ENCODE measurements at regions not wholly inside any gene's neighbourhood (a gene's known extent, or its start where the extent isn't known, plus 50 kb on each side); places are given as distances from the start of the nearest gene placed in this dataset.
A peak's percentile ranks its signal among the peaks of the same experiment; 100 is the strongest.

GRCh38 chr12:13562915-13563742 is 366.6 kb downstream of the EMP1 start:
- Mint-ChIP-seq H3K4me3 (no peak overlapping the region), H3K9me3 (no peaks in the 10 kb centered on the region), H3K27ac (no peak overlapping the region), H3K4me1 (ENCODE audit: low read depth in 2 of 2) (no peaks in the 10 kb centered on the region), H3K36me3 (no peaks in the 10 kb centered on the region), H3K27me3 (peaks cover 0 to 14% of the 10 kb centered on the region in 2 donors)
- no peak for DNase-seq (ENCODE audit: low spot score)
- ATAC-seq: no peak

- H3K27me3 Mint-ChIP-seq: peaks cover 0 to 2% of the 10 kb centered on the region in 2 donors
- no peak for ATAC-seq
- no peak for DNase-seq (ENCODE audit: low spot score)
- H3K4me1 Mint-ChIP-seq (ENCODE audit: low read depth in 2 of 2): no peaks in the 10 kb centered on the region
- H3K9me3 Mint-ChIP-seq: no peaks in the 10 kb centered on the region
- no peak overlapping the region for H3K27ac Mint-ChIP-seq
- no peak overlapping the region for H3K4me3 Mint-ChIP-seq
- no peaks in the 10 kb centered on the region for H3K36me3 Mint-ChIP-seq
Measured at GRCh38 chr12:13561923-13562322, 365.4 kb downstream of the EMP1 start.

- no peak overlapping the region for H3K4me3 Mint-ChIP-seq
- DNase-seq (ENCODE audit: low spot score): no peak
- H3K4me1 Mint-ChIP-seq (ENCODE audit: low read depth in 2 of 2): no peaks in the 10 kb centered on the region
- H3K9me3 Mint-ChIP-seq: no peaks in the 10 kb centered on the region
- H3K27ac Mint-ChIP-seq: no peak overlapping the region
- no peak for ATAC-seq
- no peaks in the 10 kb centered on the region for H3K27me3 Mint-ChIP-seq
- no peaks in the 10 kb centered on the region for H3K36me3 Mint-ChIP-seq
Measured at GRCh38 chr12:13559318-13559978, 362.9 kb downstream of the EMP1 start.

- H3K36me3 Mint-ChIP-seq: no peaks in the 10 kb centered on the region
- no peaks in the 10 kb centered on the region for H3K4me1 Mint-ChIP-seq (ENCODE audit: low read depth in 2 of 2)
- H3K27me3 Mint-ChIP-seq: peaks cover 0 to 6% of the 10 kb centered on the region in 2 donors
- no peak overlapping the region for H3K4me3 Mint-ChIP-seq
- H3K27ac Mint-ChIP-seq: no peak overlapping the region
- DNase-seq (ENCODE audit: low spot score) (no peak), ATAC-seq (no peak)
- H3K9me3 Mint-ChIP-seq: no peaks in the 10 kb centered on the region
Measured at GRCh38 chr12:13552830-13553229, 356.3 kb downstream of the EMP1 start.

GRCh38 chr12:13547283-13547682 is 350.8 kb downstream of the EMP1 start:
- no peak for ATAC-seq

GRCh38 chr12:13546231-13546630 is 349.7 kb downstream of the EMP1 start:
- Mint-ChIP-seq H3K27me3 (no peaks in the 10 kb centered on the region), H3K9me3 (no peaks in the 10 kb centered on the region), H3K4me1 (ENCODE audit: low read depth in 2 of 2) (no peaks in the 10 kb centered on the region), H3K27ac (no peak overlapping the region), H3K36me3 (no peaks in the 10 kb centered on the region), H3K4me3 (no peak overlapping the region)
- DNase-seq (ENCODE audit: low spot score) (no peak), ATAC-seq (no peak)

More at GRCh38 chr12:13547283-13547682, 350.8 kb downstream of the EMP1 start:
- H3K4me3 Mint-ChIP-seq: no peak overlapping the region
- peaks cover 0 to 1% of the 10 kb centered on the region in 2 donors for H3K27me3 Mint-ChIP-seq
- H3K9me3 Mint-ChIP-seq: no peaks in the 10 kb centered on the region
- no peaks in the 10 kb centered on the region for H3K4me1 Mint-ChIP-seq (ENCODE audit: low read depth in 2 of 2)
- no peak for DNase-seq (ENCODE audit: low spot score)
- no peaks in the 10 kb centered on the region for H3K36me3 Mint-ChIP-seq
- no peak overlapping the region for H3K27ac Mint-ChIP-seq

- no peaks in the 10 kb centered on the region for H3K36me3 Mint-ChIP-seq
- no peak overlapping the region for H3K27ac Mint-ChIP-seq
- peaks cover 11 to 34% of the 10 kb centered on the region in 2 donors for H3K27me3 Mint-ChIP-seq
- H3K9me3 Mint-ChIP-seq: no peaks in the 10 kb centered on the region
- H3K4me1 Mint-ChIP-seq (ENCODE audit: low read depth in 2 of 2): no peaks in the 10 kb centered on the region
- ATAC-seq (no peak), DNase-seq (ENCODE audit: low spot score) (no peak)
- no peak overlapping the region for H3K4me3 Mint-ChIP-seq
Measured at GRCh38 chr12:13539051-13539450, 342.5 kb downstream of the EMP1 start.

GRCh38 chr12:13538136-13538535 is 341.6 kb downstream of the EMP1 start:
- no peaks in the 10 kb centered on the region for H3K36me3 Mint-ChIP-seq
- H3K27me3 Mint-ChIP-seq: peaks cover 11 to 34% of the 10 kb centered on the region in 2 donors
- H3K9me3 Mint-ChIP-seq: no peaks in the 10 kb centered on the region
- no peak overlapping the region for H3K4me3 Mint-ChIP-seq
- DNase-seq (ENCODE audit: low spot score) (no peak), ATAC-seq (no peak)
- no peaks in the 10 kb centered on the region for H3K4me1 Mint-ChIP-seq (ENCODE audit: low read depth in 2 of 2)
- H3K27ac Mint-ChIP-seq: no peak overlapping the region

- no peak overlapping the region for H3K27ac Mint-ChIP-seq
- no peaks in the 10 kb centered on the region for H3K4me1 Mint-ChIP-seq (ENCODE audit: low read depth in 2 of 2)
- H3K27me3 Mint-ChIP-seq: peaks cover 11 to 34% of the 10 kb centered on the region in 2 donors
- no peak overlapping the region for H3K4me3 Mint-ChIP-seq
- H3K36me3 Mint-ChIP-seq: no peaks in the 10 kb centered on the region
- DNase-seq (ENCODE audit: low spot score) (no peak), ATAC-seq (no peak)
- no peaks in the 10 kb centered on the region for H3K9me3 Mint-ChIP-seq
Measured at GRCh38 chr12:13537623-13538022, 341.1 kb downstream of the EMP1 start.

GRCh38 chr12:13536219-13536910 is 339.8 kb downstream of the EMP1 start:
- Mint-ChIP-seq H3K27ac (no peak overlapping the region), H3K36me3 (no peaks in the 10 kb centered on the region), H3K4me1 (ENCODE audit: low read depth in 2 of 2) (no peaks in the 10 kb centered on the region), H3K4me3 (no peak overlapping the region), H3K27me3 (peaks cover 11 to 34% of the 10 kb centered on the region in 2 donors), H3K9me3 (no peaks in the 10 kb centered on the region)
- DNase-seq (ENCODE audit: low spot score) (no peak), ATAC-seq (no peak)

GRCh38 chr12:13534645-13535398 is 338.3 kb downstream of the EMP1 start:
- no peaks in the 10 kb centered on the region for H3K4me1 Mint-ChIP-seq (ENCODE audit: low read depth in 2 of 2)
- H3K4me3 Mint-ChIP-seq: no peak overlapping the region
- no peak for ATAC-seq
- no peaks in the 10 kb centered on the region for H3K9me3 Mint-ChIP-seq
- peaks cover 11 to 34% of the 10 kb centered on the region in 2 donors for H3K27me3 Mint-ChIP-seq
- DNase-seq (ENCODE audit: low spot score): no peak
- no peaks in the 10 kb centered on the region for H3K36me3 Mint-ChIP-seq
- no peak overlapping the region for H3K27ac Mint-ChIP-seq

GRCh38 chr12:13534242-13534641 is 337.7 kb downstream of the EMP1 start:
- H3K4me1 Mint-ChIP-seq (ENCODE audit: low read depth in 2 of 2): no peaks in the 10 kb centered on the region
- H3K36me3 Mint-ChIP-seq: no peaks in the 10 kb centered on the region
- DNase-seq (ENCODE audit: low spot score): no peak
- no peak for ATAC-seq
- H3K4me3 Mint-ChIP-seq: no peak overlapping the region
- H3K9me3 Mint-ChIP-seq: no peaks in the 10 kb centered on the region
- peaks cover 11 to 34% of the 10 kb centered on the region in 2 donors for H3K27me3 Mint-ChIP-seq
- no peak overlapping the region for H3K27ac Mint-ChIP-seq

GRCh38 chr12:13530966-13531365 is 334.4 kb downstream of the EMP1 start:
- no peak overlapping the region for H3K4me3 Mint-ChIP-seq
- no peak overlapping the region for H3K27ac Mint-ChIP-seq
- no peak for DNase-seq (ENCODE audit: low spot score)
- H3K27me3 Mint-ChIP-seq: peaks cover 5 to 6% of the 10 kb centered on the region in 2 donors
- peak; percentile 14 to 26 for ATAC-seq
- H3K4me1 Mint-ChIP-seq (ENCODE audit: low read depth in 2 of 2): no peaks in the 10 kb centered on the region
- H3K36me3 Mint-ChIP-seq: no peaks in the 10 kb centered on the region
- no peaks in the 10 kb centered on the region for H3K9me3 Mint-ChIP-seq
